SK-N-SH (cell line): ENCODE measurements at regions not wholly inside any gene's neighbourhood (a gene's known extent, or its start where the extent isn't known, plus 50 kb on each side); places are given as distances from the start of the nearest gene placed in this dataset.
"Not testable (repeated sequence)": the region's sequence is repeated elsewhere in the genome, so short reads cannot be mapped to it uniquely, and the experiment has no call there.

Experiments
- CTCF ChIA-PET: fragments of 300-600, 350-600 bp; formaldehyde crosslinking; extraction: SDS; loops from one replicate; lab custom pipeline; 2021; lab: Yijun Ruan, JAX
- POLR2A ChIA-PET: fragments of 350-600 bp; sonication (Branson Sonifier 250); formaldehyde crosslinking; extraction: SDS; loops from one replicate; lab custom pipeline; 2020; ENCODE audit warnings: antibody characterized with exemption, inconsistent platforms; lab: Yijun Ruan, JAX
- DNase-seq: peaks from one replicate; pipeline ENCODE4 v3.0.0; 2012
- H2AFZ ChIP-seq: fragments of 200-600 bp; sonication (generic); 2 replicates; pipeline ENCODE4 v1.8.1; 2016; ENCODE audit warnings: antibody characterized with exemption, mild to moderate bottlenecking, low read depth
- H3F3A ChIP-seq: fragments of 200-600 bp; sonication (generic); replicated peaks from 2 replicates; pipeline ENCODE3; 2016; ENCODE audit warnings: antibody characterized with exemption, mild to moderate bottlenecking; ENCODE audit not compliant: insufficient read depth
- H3K27ac ChIP-seq, 2 experiments: fragments of 200-500 bp in 1 of 2; fragments of 200-600 bp in 1 of 2; sonication (Bioruptor generic) in 1 of 2; sonication (generic), shearing (Covaris generic) in 1 of 2; 2 replicates each; pipeline versions ENCODE4 v1.5.1 to v1.6.1; 2014 to 2016; ENCODE audit warnings: low read depth in 2 of 2, inconsistent platforms in 1 of 2, low read length in 1 of 2, mild to moderate bottlenecking in 1 of 2, mixed read lengths in 1 of 2
- H3K27me3 ChIP-seq: fragments of 200-600 bp; sonication (generic), shearing (Covaris generic); 2 replicates; pipeline ENCODE4 v1.6.1; 2016; ENCODE audit warnings: mixed run types; ENCODE audit not compliant: insufficient read depth
- H3K36me3 ChIP-seq, 2 experiments: fragments of 200-500 bp in 1 of 2; fragments of 200-600 bp in 1 of 2; sonication (Bioruptor generic) in 1 of 2; sonication (generic) in 1 of 2; replicated peaks in 1 of 2; 2 replicates each; pipeline versions ENCODE3 to v1.5.1; 2014 to 2016; ENCODE audit warnings: low read length in 1 of 2, mild to moderate bottlenecking in 1 of 2; ENCODE audit not compliant: insufficient read depth in 2 of 2, control insufficient read depth in 1 of 2
- H3K4me1 ChIP-seq, 2 experiments: fragments of 200-500 bp in 1 of 2; fragments of 200-600 bp in 1 of 2; sonication (Bioruptor generic) in 1 of 2; sonication (generic), shearing (Covaris generic) in 1 of 2; 2 replicates each; pipeline versions ENCODE4 v1.5.1 to v1.6.1; 2014 to 2016; ENCODE audit warnings: low read depth in 1 of 2, low read length in 1 of 2, mixed run types in 1 of 2; ENCODE audit not compliant: insufficient read depth in 2 of 2, control insufficient read depth in 1 of 2
- H3K4me2 ChIP-seq: fragments of 200-600 bp; sonication (generic), shearing (Covaris generic); 2 replicates; pipeline ENCODE4 v1.6.1; 2017; ENCODE audit warnings: mixed run types
- H3K4me3 ChIP-seq, 2 experiments: fragments of 200-500 bp in 1 of 2; fragments of 200-600 bp in 1 of 2; sonication (Bioruptor generic) in 1 of 2; sonication (generic), shearing (Covaris generic) in 1 of 2; 2 replicates each; pipeline versions ENCODE4 v1.5.1 to v1.8.1; 2014 to 2016; ENCODE audit warnings: low read depth in 2 of 2, inconsistent platforms in 1 of 2, low read length in 1 of 2, mild to moderate bottlenecking in 1 of 2, mixed read lengths in 1 of 2, moderate library complexity in 1 of 2
- H3K79me2 ChIP-seq: fragments of 200-600 bp; sonication (generic); 2 replicates; pipeline ENCODE4 v1.8.1; 2017; ENCODE audit warnings: mild to moderate bottlenecking; ENCODE audit not compliant: insufficient read depth
- H3K9ac ChIP-seq: fragments of 200-600 bp; sonication (generic); 2 replicates; pipeline ENCODE4 v1.6.1; 2017; ENCODE audit warnings: mixed run types
- H3K9me2 ChIP-seq: fragments of 200-600 bp; sonication (generic); 2 replicates; pipeline ENCODE4 v1.6.1; 2017; ENCODE audit warnings: mixed run types
- H3K9me3 ChIP-seq: fragments of 200-600 bp; sonication (generic); 2 replicates; pipeline ENCODE4 v1.6.1; 2017; ENCODE audit warnings: mixed run types, mild to moderate bottlenecking, moderate library complexity
- H4K20me1 ChIP-seq: fragments of 200-600 bp; sonication (generic); 2 replicates; pipeline ENCODE4 v1.6.1; 2017; ENCODE audit warnings: mild to moderate bottlenecking, mixed run types; ENCODE audit not compliant: insufficient read depth
- MXI1 ChIP-seq: IDR thresholded peaks from 2 replicates; pipeline ENCODE4 v1.6.1; 2012; ENCODE audit warnings: mild to moderate bottlenecking, low read depth, low read length, improper control_type of control experiment
- NFIC ChIP-seq: IDR thresholded peaks from 2 replicates; pipeline ENCODE4 v1.4.0; 2012; ENCODE audit warnings: borderline replicate concordance
- RFX5 ChIP-seq: IDR thresholded peaks from 2 replicates; pipeline ENCODE4 v1.6.1; 2012; ENCODE audit warnings: mild to moderate bottlenecking, improper control_type of control experiment, low read length
- SIN3A ChIP-seq: IDR thresholded peaks from 2 replicates; pipeline ENCODE4 v1.6.1; 2012; ENCODE audit warnings: low read depth, mild to moderate bottlenecking, low read length, moderate library complexity, borderline replicate concordance
- TAF1 ChIP-seq: IDR thresholded peaks from 2 replicates; pipeline ENCODE4 v1.6.1; 2012; ENCODE audit warnings: low read depth, mild to moderate bottlenecking, low read length, moderate library complexity, borderline replicate concordance
- YY1 ChIP-seq: IDR thresholded peaks from 2 replicates; pipeline ENCODE4 v1.4.0; 2012; ENCODE audit warnings: low read depth, mild to moderate bottlenecking
- WGBS: methylation state at CpG from one replicate; pipeline ENCODE4 v1.1.6; 2017; ENCODE audit warnings: low lambda C conversion rate; 5-methylcytosine and 5-hydroxymethylcytosine counted together
- TF ChIP-seq, protein P1 (sequence below): IDR thresholded peaks from 2 replicates; pipeline ENCODE4 v1.4.0; 2012; ENCODE audit warnings: low read depth
- TF ChIP-seq, protein P2 (sequence below): fragments of 200-600 bp; sonication (generic); IDR thresholded peaks from 2 replicates; pipeline ENCODE4 v1.6.1; 2017; ENCODE audit warnings: antibody characterized with exemption, mild to moderate bottlenecking, moderate library complexity
- TF ChIP-seq, protein P3 (sequence below): IDR thresholded peaks from 2 replicates; pipeline ENCODE4 v1.4.0; 2012; ENCODE audit warnings: low read depth, borderline replicate concordance

DNA sequence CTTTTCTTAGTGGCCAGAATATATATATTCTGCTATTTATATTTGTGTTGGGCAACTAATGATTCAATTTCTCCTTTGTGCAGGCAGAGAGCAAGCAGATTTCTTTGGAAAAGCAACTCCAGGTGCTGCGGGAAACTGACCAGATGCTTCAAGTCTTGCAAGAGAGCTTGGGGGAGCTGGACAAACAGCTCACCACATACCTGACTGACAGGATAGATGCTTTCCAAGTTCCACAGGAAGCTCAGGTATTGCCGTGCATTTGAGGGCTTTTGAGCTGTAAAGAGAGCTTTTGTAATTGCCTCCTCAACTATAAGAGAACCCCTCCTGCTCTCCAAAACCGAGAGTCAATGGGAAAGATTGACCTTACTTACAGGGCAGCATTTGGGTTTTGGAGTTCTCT, 203.5 kb downstream of the UTRN start:
- no peaks in the 10 kb centered on the region for H3K27me3 ChIP-seq
- H3K9me2 ChIP-seq, result no peaks in the 10 kb centered on the region
- H2AFZ ChIP-seq, result no peak overlapping the region
- H3F3A ChIP-seq, result no peaks in the 10 kb centered on the region
- peaks cover 10 to 13% of the 10 kb centered on the region in 2 experiments for H3K36me3 ChIP-seq
- no peaks in the 10 kb centered on the region for H3K79me2 ChIP-seq
- WGBS, result 19% methylated on average over 2 of the region's 3 CpGs
- TF ChIP-seq TAF1, result no peak
- TF ChIP-seq, protein P1, sequence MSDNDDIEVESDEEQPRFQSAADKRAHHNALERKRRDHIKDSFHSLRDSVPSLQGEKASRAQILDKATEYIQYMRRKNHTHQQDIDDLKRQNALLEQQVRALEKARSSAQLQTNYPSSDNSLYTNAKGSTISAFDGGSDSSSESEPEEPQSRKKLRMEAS, result no peak
- TF ChIP-seq NFIC, result no peak
- no peak for TF ChIP-seq MXI1
- TF ChIP-seq, protein P2, sequence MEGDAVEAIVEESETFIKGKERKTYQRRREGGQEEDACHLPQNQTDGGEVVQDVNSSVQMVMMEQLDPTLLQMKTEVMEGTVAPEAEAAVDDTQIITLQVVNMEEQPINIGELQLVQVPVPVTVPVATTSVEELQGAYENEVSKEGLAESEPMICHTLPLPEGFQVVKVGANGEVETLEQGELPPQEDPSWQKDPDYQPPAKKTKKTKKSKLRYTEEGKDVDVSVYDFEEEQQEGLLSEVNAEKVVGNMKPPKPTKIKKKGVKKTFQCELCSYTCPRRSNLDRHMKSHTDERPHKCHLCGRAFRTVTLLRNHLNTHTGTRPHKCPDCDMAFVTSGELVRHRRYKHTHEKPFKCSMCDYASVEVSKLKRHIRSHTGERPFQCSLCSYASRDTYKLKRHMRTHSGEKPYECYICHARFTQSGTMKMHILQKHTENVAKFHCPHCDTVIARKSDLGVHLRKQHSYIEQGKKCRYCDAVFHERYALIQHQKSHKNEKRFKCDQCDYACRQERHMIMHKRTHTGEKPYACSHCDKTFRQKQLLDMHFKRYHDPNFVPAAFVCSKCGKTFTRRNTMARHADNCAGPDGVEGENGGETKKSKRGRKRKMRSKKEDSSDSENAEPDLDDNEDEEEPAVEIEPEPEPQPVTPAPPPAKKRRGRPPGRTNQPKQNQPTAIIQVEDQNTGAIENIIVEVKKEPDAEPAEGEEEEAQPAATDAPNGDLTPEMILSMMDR, result no peak
- DNase-seq, result no peak
- no peak overlapping the region for H3K4me3 ChIP-seq
- H3K4me2 ChIP-seq, result no peak overlapping the region
- no peak overlapping the region for H3K27ac ChIP-seq
- H3K9me3 ChIP-seq, result no peaks in the 10 kb centered on the region
- CTCF ChIA-PET, result no interaction called here
- no peak overlapping the region for H3K9ac ChIP-seq
- POLR2A ChIA-PET, result no interaction called here
- no peaks in the 10 kb centered on the region for H4K20me1 ChIP-seq
- H3K4me1 ChIP-seq, result no peaks in the 10 kb centered on the region

DNA sequence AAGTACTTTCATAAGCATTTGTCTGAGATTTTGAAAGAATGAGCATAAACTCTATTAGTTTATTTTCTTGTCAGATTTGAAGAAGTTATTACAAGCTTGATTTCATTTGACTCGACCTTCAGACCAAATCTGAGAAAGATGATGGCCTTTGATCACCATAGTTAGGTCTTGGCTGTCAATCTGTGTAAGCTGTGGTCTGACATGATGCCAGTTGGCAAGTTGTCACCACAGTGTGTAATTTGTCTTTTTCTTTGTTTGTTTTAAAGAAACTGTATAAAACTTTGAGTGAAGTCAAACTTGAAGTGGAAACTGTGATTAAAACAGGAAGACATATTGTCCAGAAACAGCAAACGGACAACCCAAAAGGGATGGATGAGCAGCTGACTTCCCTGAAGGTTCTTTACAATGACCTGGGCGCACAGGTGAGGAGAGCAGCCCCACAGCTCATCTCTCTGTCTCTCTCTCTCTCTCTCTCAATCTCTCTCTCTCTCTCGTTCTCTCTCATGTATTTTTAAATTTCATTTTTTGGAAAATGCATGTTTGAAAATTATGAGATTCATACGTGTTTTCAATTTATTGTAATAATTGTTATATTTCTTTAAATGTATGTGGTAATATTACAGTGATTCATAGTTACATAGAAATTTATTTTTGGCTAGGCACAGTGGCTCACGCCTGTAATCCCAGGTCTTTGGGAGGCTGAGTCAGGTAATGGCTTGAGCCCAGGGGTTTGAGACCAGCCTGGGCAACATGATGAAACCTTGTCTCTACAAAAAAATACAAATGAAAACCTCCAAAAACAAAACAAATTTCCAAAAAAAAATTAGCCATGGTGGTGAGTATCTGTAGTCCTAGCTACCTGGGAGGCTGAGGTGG, 208.1 kb downstream of the UTRN start:
- DNase-seq, result no peak

DNA sequence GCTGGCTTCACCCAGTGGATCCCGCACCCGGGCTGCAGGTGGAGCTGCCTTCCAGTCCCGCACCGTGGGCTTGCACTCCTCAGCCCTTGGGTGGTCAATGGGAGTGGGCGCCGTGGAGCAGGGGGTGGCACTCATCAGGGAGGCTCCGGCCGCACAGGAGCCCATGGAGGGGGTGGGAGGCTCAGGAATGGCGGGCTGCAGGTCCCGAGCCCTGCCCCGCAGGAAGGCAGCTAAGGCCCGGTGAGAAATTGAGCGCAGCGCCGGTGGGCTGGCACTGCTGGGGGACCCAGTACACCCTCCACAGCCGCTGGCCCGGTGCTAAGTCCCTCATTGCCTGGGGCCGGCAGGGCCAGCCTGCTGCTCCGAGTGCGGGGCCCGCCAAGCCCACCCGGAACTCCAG, 209.9 kb downstream of the UTRN start:
- H3K36me3 ChIP-seq, POLR2A ChIA-PET, H3K4me3 ChIP-seq, H4K20me1 ChIP-seq, H3K27me3 ChIP-seq, H3K4me2 ChIP-seq, H3K9ac ChIP-seq, H2AFZ ChIP-seq, H3K9me2 ChIP-seq, H3K9me3 ChIP-seq, H3K27ac ChIP-seq, H3K4me1 ChIP-seq, H3K79me2 ChIP-seq, DNase-seq, H3F3A ChIP-seq: not testable (repeated sequence)
- 89% methylated on average over 5 of the region's 22 CpGs for WGBS
- CTCF ChIA-PET, result interaction anchor here (0.7 kb wide), 1 partner anchor 13 kb away, joined by 4 read pairs; no protein-coding TSS in a partner anchor

More for the DNA sequence above, 208.1 kb downstream of the UTRN start:
- Histone ChIP-seq H3K79me2 (no peaks in the 10 kb centered on the region), H3K27ac (no peak overlapping the region), H3K9ac (no peak overlapping the region), H4K20me1 (no peaks in the 10 kb centered on the region), H3K27me3 (no peaks in the 10 kb centered on the region), H3K4me1 (no peaks in the 10 kb centered on the region), H3K4me2 (no peak overlapping the region), H3K9me2 (no peaks in the 10 kb centered on the region), H2AFZ (no peak overlapping the region), H3K36me3 (peaks cover 0 to 6% of the 10 kb centered on the region in 2 experiments), H3K4me3 (no peak overlapping the region), H3F3A (no peaks in the 10 kb centered on the region), H3K9me3 (no peaks in the 10 kb centered on the region)
- WGBS, result 23% methylated on average over 6 of the region's 6 CpGs
- TF ChIP-seq, protein P3, sequence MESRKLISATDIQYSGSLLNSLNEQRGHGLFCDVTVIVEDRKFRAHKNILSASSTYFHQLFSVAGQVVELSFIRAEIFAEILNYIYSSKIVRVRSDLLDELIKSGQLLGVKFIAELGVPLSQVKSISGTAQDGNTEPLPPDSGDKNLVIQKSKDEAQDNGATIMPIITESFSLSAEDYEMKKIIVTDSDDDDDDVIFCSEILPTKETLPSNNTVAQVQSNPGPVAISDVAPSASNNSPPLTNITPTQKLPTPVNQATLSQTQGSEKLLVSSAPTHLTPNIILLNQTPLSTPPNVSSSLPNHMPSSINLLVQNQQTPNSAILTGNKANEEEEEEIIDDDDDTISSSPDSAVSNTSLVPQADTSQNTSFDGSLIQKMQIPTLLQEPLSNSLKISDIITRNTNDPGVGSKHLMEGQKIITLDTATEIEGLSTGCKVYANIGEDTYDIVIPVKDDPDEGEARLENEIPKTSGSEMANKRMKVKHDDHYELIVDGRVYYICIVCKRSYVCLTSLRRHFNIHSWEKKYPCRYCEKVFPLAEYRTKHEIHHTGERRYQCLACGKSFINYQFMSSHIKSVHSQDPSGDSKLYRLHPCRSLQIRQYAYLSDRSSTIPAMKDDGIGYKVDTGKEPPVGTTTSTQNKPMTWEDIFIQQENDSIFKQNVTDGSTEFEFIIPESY, result no peak
- TF ChIP-seq, protein P2, result no peak
- TF ChIP-seq YY1 (no peak), SIN3A (no peak), RFX5 (no peak), MXI1 (no peak)
- ChIA-PET POLR2A (no interaction called here), CTCF (no interaction called here)
